ENCODE measurements at regions not wholly inside any gene's neighbourhood (a gene's known extent, or its start where the extent isn't known, plus 50 kb on each side); places are given as distances from the start of the nearest gene placed in this dataset.
A peak's percentile ranks its signal among the peaks of the same experiment; 100 is the strongest.

DNA sequence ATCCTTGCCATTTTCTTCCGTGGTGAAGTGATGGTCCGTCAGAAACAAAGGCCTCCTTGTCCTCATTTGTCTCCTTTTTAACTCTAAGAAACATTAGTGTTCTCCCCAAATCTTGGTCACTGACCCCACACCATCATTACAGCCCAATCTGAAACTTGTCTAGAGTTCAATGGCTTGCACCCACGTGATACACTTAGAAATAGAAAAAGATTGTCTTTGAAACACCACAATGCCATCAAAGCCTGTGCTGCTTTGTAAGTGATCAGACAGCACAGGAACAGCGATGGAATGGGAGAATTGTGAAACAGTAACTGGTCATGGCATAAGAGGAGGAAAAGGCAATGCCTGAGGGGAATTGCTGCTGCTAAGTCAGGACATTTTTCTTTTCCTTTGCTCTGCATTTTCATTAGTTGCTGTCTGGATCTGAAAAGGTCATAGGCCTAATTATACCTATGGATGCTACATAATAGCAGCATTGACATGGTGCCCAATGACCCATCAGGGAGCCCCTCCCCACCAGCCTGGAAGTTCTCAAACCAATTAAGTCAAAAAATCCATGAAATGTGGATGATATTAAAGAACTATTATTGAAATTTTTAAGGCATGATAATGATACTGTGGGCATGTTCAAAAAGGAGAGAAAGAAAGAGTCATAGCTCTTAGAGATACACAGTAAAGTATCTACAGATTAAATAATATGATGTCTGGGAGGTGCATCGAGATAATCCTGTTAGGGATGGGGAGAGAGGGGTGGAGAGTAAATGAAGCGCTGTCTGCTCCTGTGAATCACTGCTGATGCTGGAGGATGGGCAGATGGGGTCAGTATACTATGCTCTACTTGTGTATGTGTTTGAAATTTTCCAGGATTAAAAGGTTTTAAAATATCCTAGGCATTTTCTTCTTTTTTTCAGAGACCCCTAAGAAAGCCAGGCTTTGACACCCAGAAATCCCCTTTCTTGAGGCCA is 83.6 kb downstream of the ENC1 start:
- TF ChIP-seq ZNF843 (tag by site-specific recombination; IDR thresholded peaks at IDR 0.05): no peak
- peak; percentile 17; the same call in 1 of the 2 replicates for TF ChIP-seq ZNF140 (tag by site-specific recombination; IDR thresholded peaks at IDR 0.05)
- ChIA-PET POLR2A (interaction anchor here (1.2 kb wide), 1 partner anchor 83 kb away, joined by 3 read pairs; no protein-coding TSS in a partner anchor), CTCF (interaction anchor here (0.7 kb wide), 1 partner anchor 26 kb away, joined by 3 read pairs; no protein-coding TSS in a partner anchor)
- no peak overlapping the region for H3K27ac ChIP-seq (ENCODE audit: extremely low read depth, low read depth, low read length)
- no peak overlapping the region for H3K4me3 ChIP-seq (ENCODE audit: low read depth, low read length)
- no peaks in the 10 kb centered on the region for H3K4me1 ChIP-seq (ENCODE audit: control insufficient read depth, insufficient read depth, low read length)
- H3K9me3 ChIP-seq (ENCODE audit: control insufficient read depth, insufficient read depth, low read depth, low read length): no peaks in the 10 kb centered on the region
- H3K36me3 ChIP-seq (ENCODE audit: control insufficient read depth in 2 of 2, insufficient read depth in 1 of 2, low read length in 2 of 2): no peaks in the 10 kb centered on the region

DNA sequence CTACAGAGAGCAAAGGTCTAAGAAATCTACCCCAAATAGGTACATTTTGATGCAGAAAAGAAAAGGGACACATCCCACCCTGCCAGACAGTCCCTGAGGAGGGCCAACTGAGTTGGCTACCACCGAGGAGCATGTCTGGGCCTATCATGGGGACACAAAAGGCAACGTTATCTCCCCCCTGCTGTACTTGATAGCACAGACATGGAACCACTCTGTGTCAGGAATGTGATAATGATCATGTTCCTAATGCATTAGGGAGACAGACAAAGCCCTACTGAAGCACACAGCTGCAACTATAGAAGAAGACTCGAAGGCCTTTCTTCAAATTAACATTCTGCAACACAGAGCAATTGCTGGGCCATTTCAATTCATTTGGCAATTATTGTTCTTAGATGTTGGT is 84.5 kb downstream of the ENC1 start:
- H3K36me3 ChIP-seq (ENCODE audit: control insufficient read depth in 2 of 2, insufficient read depth in 1 of 2, low read length in 2 of 2): no peaks in the 10 kb centered on the region
- POLR2A ChIA-PET: no interaction called here
- H3K4me3 ChIP-seq (ENCODE audit: low read depth, low read length): no peak overlapping the region
- H3K27ac ChIP-seq (ENCODE audit: extremely low read depth, low read depth, low read length): no peak overlapping the region
- TF ChIP-seq ZNF707 (tag by site-specific recombination; IDR thresholded peaks at IDR 0.05) (no peak), ZIC2 (tag by site-specific recombination; IDR thresholded peaks at IDR 0.05) (peak; percentile 85)
- CTCF ChIA-PET: no interaction called here
- no peaks in the 10 kb centered on the region for H3K9me3 ChIP-seq (ENCODE audit: control insufficient read depth, insufficient read depth, low read depth, low read length)
- no peaks in the 10 kb centered on the region for H3K4me1 ChIP-seq (ENCODE audit: control insufficient read depth, insufficient read depth, low read length)

DNA sequence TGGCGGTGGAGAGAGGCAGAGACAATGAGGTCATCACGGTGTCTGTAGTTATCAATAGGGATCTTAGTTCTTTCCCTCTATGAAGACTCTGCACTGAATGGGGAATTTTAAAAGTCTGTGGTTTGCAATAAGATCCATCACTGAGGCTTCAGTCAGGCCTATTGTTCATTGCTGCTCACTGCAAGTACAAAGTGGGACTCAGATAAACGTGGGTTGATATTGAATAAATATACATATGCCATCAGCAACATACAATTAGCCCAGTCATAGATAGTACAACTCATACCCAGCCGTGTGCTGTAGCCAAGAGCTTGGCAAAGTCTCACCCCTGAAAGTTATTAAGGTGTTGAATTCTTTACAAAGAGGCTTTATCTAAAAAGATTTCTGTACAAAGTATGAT is 88.4 kb downstream of the ENC1 start:
- H3K27ac ChIP-seq (ENCODE audit: extremely low read depth, low read depth, low read length): no peak overlapping the region
- H3K4me3 ChIP-seq (ENCODE audit: low read depth, low read length): no peak overlapping the region
- no peaks in the 10 kb centered on the region for H3K36me3 ChIP-seq (ENCODE audit: control insufficient read depth in 2 of 2, insufficient read depth in 1 of 2, low read length in 2 of 2)
- POLR2A ChIA-PET: interaction anchor here (1.1 to 1.3 kb wide), 3 partner anchors 23 to 89 kb away, joined by 3 to 4 read pairs (median 4); no protein-coding TSS in a partner anchor
- no peaks in the 10 kb centered on the region for H3K4me1 ChIP-seq (ENCODE audit: control insufficient read depth, insufficient read depth, low read length)
- no peak for TF ChIP-seq ZNF174 (tag by site-specific recombination; IDR thresholded peaks at IDR 0.05)
- TF ChIP-seq YY2 (tag by site-specific recombination; IDR thresholded peaks at IDR 0.05): no peak
- TF ChIP-seq, protein P1, sequence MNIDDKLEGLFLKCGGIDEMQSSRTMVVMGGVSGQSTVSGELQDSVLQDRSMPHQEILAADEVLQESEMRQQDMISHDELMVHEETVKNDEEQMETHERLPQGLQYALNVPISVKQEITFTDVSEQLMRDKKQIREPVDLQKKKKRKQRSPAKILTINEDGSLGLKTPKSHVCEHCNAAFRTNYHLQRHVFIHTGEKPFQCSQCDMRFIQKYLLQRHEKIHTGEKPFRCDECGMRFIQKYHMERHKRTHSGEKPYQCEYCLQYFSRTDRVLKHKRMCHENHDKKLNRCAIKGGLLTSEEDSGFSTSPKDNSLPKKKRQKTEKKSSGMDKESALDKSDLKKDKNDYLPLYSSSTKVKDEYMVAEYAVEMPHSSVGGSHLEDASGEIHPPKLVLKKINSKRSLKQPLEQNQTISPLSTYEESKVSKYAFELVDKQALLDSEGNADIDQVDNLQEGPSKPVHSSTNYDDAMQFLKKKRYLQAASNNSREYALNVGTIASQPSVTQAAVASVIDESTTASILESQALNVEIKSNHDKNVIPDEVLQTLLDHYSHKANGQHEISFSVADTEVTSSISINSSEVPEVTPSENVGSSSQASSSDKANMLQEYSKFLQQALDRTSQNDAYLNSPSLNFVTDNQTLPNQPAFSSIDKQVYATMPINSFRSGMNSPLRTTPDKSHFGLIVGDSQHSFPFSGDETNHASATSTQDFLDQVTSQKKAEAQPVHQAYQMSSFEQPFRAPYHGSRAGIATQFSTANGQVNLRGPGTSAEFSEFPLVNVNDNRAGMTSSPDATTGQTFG (tag by site-specific recombination; IDR thresholded peaks at IDR 0.05; ENCODE audit: borderline replicate concordance): no peak
- TF ChIP-seq, protein P2, sequence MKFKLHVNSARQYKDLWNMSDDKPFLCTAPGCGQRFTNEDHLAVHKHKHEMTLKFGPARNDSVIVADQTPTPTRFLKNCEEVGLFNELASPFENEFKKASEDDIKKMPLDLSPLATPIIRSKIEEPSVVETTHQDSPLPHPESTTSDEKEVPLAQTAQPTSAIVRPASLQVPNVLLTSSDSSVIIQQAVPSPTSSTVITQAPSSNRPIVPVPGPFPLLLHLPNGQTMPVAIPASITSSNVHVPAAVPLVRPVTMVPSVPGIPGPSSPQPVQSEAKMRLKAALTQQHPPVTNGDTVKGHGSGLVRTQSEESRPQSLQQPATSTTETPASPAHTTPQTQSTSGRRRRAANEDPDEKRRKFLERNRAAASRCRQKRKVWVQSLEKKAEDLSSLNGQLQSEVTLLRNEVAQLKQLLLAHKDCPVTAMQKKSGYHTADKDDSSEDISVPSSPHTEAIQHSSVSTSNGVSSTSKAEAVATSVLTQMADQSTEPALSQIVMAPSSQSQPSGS (tag by site-specific recombination; IDR thresholded peaks at IDR 0.05; ENCODE audit: low read depth): 0 out of 2 replicates have a peak, but pooled peaks have one; percentile 18
- no peak for TF ChIP-seq ZNF670 (tag by site-specific recombination; IDR thresholded peaks at IDR 0.05; ENCODE audit: low read depth)
- H3K9me3 ChIP-seq (ENCODE audit: control insufficient read depth, insufficient read depth, low read depth, low read length): no peaks in the 10 kb centered on the region
- CTCF ChIA-PET: interaction anchor here (1.0 kb wide), 1 partner anchor 89 kb away, joined by 3 read pairs; the partner anchor contains the start of gene ENC1

- CTCF ChIA-PET: no interaction called here
- Histone ChIP-seq H3K27ac (ENCODE audit: extremely low read depth, low read depth, low read length) (no peak overlapping the region), H3K4me1 (ENCODE audit: control insufficient read depth, insufficient read depth, low read length) (no peaks in the 10 kb centered on the region), H3K9me3 (ENCODE audit: control insufficient read depth, insufficient read depth, low read depth, low read length) (no peaks in the 10 kb centered on the region), H3K36me3 (ENCODE audit: control insufficient read depth in 2 of 2, insufficient read depth in 1 of 2, low read length in 2 of 2) (no peaks in the 10 kb centered on the region), H3K4me3 (ENCODE audit: low read depth, low read length) (no peak overlapping the region)
- POLR2A ChIA-PET: no interaction called here
- TF ChIP-seq ZNF549 (tag by site-specific recombination; IDR thresholded peaks at IDR 0.05) (no peak), ZNF48 (tag by site-specific recombination; IDR thresholded peaks at IDR 0.05) (no peak)
- TF ChIP-seq, protein P3, sequence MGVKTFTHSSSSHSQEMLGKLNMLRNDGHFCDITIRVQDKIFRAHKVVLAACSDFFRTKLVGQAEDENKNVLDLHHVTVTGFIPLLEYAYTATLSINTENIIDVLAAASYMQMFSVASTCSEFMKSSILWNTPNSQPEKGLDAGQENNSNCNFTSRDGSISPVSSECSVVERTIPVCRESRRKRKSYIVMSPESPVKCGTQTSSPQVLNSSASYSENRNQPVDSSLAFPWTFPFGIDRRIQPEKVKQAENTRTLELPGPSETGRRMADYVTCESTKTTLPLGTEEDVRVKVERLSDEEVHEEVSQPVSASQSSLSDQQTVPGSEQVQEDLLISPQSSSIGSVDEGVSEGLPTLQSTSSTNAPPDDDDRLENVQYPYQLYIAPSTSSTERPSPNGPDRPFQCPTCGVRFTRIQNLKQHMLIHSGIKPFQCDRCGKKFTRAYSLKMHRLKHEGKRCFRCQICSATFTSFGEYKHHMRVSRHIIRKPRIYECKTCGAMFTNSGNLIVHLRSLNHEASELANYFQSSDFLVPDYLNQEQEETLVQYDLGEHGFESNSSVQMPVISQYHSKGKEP (tag by site-specific recombination; IDR thresholded peaks at IDR 0.05): no peak
These were observed 89.6 kb downstream of the ENC1 start for GRCh38 chr5:74550927-74551326.

All from HEK293 (cell line).